Stomach (tissue), 8 donors: ENCODE measurements at regions not wholly inside any gene's neighbourhood (a gene's known extent, or its start where the extent isn't known, plus 50 kb on each side); places are given as distances from the start of the nearest gene placed in this dataset.

Experiments
- DNase-seq, 2 donors: peaks; one replicate each; pipeline versions ENCODE4 v3.0.0 to v3.0.0-alpha.2; 2013 to 2019
- H3K27ac ChIP-seq, 5 donors: fragments of 200-600 bp in 4 of 5; sonication (generic) in 4 of 5; one replicate each; pipeline ENCODE4 v1.5.1; 2013 to 2019; ENCODE audit warnings: mild to moderate bottlenecking in 1 of 5, moderate library complexity in 1 of 5
- H3K27me3 ChIP-seq, 3 donors: fragments of 200-600 bp; sonication (generic); one replicate each; pipeline ENCODE4 v1.5.1; 2017 to 2019; ENCODE audit warnings: mixed run types in 1 of 3
- H3K36me3 ChIP-seq, 4 donors: fragments of 200-600 bp; sonication (generic); 1 replicate in 3 of 4; 2 replicates in 1 of 4; pipeline ENCODE4 v1.5.1; 2016 to 2019
- H3K4me1 ChIP-seq, 4 donors: fragments of 200-600 bp; sonication (generic); one replicate each; pipeline ENCODE4 v1.5.1; 2016 to 2019
- H3K4me3 ChIP-seq, 4 donors: fragments of 200-600 bp; sonication (generic) in 3 of 4; one replicate each; pipeline ENCODE4 v1.5.1; 2016 to 2019; ENCODE audit warnings: mild to moderate bottlenecking in 1 of 4
- H3K9me3 ChIP-seq, 4 donors: fragments of 200-600 bp; sonication (generic); one replicate each; pipeline ENCODE4 v1.5.1; 2016 to 2019
- EP300 ChIP-seq: sonication (generic); formaldehyde crosslinking; IDR thresholded peaks from one replicate; pipeline ENCODE4 v1.6.1; 2017; ENCODE audit warnings: antibody characterized with exemption
- POLR2A ChIP-seq, 4 donors: fragments of 450-650 bp; IDR thresholded peaks; one replicate each; pipeline ENCODE4 v1.6.1; 2016; ENCODE audit warnings: antibody characterized with exemption in 4 of 4, control low read depth in 2 of 4, mild to moderate bottlenecking in 1 of 4, moderate library complexity in 1 of 4
- POLR2AphosphoS5 ChIP-seq, 3 donors: sonication (generic); formaldehyde crosslinking; IDR thresholded peaks; one replicate each; pipeline ENCODE4 v1.6.1; 2016; ENCODE audit warnings: antibody characterized with exemption in 3 of 3
- WGBS, 5 donors: extraction: QIAGEN DNeasy Blood & Tissue Kit in 3 of 5; methylation state at CpG; one replicate each; pipeline versions ENCODE4 v1.1.5 to v1.1.7; 2013 to 2018; 5-methylcytosine and 5-hydroxymethylcytosine counted together
- intact Hi-C: fragments of 100-400 bp; cut with DNase I; formaldehyde crosslinking; loops from one replicate; pipeline ENCODE4 v1.15.1; 2023; ENCODE audit warnings: low total_unique reads
- TF ChIP-seq, protein P1 (sequence below), 7 experiments: fragments of 450-650 bp in 4 of 7; fragments of 200-600 bp in 3 of 7; sonication (generic) in 3 of 7; IDR thresholded peaks; one replicate each; pipeline ENCODE4 v1.5.1; 2016 to 2019; ENCODE audit warnings: antibody characterized with exemption in 7 of 7, control low read depth in 2 of 7, mild to moderate bottlenecking in 1 of 7
- donor health status: healthy with polysubstance abuse.
- donor health status: Bipolar disorder and iron deficiency.
- donor health status: healthy.

DNA sequence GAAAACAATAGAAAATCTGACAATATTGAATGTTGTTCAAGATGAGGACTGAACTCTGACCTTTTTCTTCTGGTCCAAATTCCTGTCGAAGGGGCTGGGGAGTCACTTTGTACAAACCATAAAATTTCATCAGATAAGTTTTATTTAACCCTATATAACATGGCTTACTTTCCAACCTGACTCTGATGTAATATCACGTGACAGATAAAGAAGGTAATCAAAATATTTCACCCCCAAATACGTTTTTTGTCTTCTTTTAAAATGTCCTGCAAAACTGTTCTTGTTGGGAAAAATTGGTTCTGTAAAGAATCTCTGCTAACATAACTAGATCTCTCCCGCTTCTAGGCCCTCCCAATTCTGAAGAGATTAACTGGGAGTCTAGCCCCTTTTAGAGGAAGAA is 90.9 kb upstream of the MDFIC start:
- peaks cover 0 to 15% (median 0%) of the 10 kb centered on the region in 4 donors for H3K9me3 ChIP-seq
- intact Hi-C loops = no loop called here
- no peak overlapping the region for H3K27ac ChIP-seq
- TF ChIP-seq, protein P1, sequence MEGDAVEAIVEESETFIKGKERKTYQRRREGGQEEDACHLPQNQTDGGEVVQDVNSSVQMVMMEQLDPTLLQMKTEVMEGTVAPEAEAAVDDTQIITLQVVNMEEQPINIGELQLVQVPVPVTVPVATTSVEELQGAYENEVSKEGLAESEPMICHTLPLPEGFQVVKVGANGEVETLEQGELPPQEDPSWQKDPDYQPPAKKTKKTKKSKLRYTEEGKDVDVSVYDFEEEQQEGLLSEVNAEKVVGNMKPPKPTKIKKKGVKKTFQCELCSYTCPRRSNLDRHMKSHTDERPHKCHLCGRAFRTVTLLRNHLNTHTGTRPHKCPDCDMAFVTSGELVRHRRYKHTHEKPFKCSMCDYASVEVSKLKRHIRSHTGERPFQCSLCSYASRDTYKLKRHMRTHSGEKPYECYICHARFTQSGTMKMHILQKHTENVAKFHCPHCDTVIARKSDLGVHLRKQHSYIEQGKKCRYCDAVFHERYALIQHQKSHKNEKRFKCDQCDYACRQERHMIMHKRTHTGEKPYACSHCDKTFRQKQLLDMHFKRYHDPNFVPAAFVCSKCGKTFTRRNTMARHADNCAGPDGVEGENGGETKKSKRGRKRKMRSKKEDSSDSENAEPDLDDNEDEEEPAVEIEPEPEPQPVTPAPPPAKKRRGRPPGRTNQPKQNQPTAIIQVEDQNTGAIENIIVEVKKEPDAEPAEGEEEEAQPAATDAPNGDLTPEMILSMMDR (IDR thresholded peaks at IDR 0.05) = no peak
- TF ChIP-seq POLR2AphosphoS5 (IDR thresholded peaks at IDR 0.05) = no peak
- no peak for TF ChIP-seq POLR2A (IDR thresholded peaks at IDR 0.05)
- TF ChIP-seq EP300 = no peak
- WGBS, 5 donors = 35 to 46% (median 43%) methylated on average over 4 of the region's 4 CpGs
- H3K4me3 ChIP-seq = no peak overlapping the region
- H3K4me1 ChIP-seq = no peaks in the 10 kb centered on the region
- no peaks in the 10 kb centered on the region for H3K36me3 ChIP-seq
- DNase-seq = no peak
- H3K27me3 ChIP-seq = no peaks in the 10 kb centered on the region

DNA sequence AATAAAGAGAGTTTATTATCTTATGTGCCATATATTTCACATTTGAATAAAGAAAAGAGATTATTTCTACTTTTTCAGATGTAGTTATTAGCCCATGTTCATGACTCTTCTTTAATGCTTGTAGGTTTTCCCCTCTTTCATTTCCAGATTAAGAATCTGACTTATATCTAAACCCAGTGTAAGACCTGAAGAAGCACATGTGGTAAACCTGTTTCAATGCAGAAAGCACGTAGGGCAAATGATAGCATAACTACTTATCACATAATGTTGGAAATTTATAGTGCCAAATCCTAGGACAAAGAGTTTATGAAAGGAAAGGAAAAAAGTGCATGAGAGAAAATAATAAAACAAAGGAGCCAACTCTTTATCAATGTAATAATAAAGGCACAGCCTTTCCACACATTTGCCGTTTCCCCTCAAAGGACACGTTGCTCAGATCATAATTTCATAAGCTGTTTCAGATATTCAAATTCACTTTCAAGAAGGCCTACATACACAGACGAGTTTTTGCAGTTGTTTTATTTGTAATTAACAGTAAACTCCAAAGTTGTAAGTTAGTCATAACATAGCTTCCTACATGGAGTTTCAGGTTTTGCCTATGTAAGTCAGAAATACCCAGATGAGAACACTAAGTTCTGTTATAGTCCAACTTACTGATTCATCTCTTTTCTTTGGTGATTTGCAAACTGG is 88.8 kb upstream of the MDFIC start:
- H3K27me3 ChIP-seq = no peaks in the 10 kb centered on the region
- H3K36me3 ChIP-seq = no peaks in the 10 kb centered on the region
- intact Hi-C loops = no loop called here
- no peaks in the 10 kb centered on the region for H3K4me1 ChIP-seq
- H3K27ac ChIP-seq = no peak overlapping the region
- TF ChIP-seq POLR2AphosphoS5 (IDR thresholded peaks at IDR 0.05) = no peak
- TF ChIP-seq, protein P1 (IDR thresholded peaks at IDR 0.05) = no peak
- TF ChIP-seq EP300 = no peak
- no peak for TF ChIP-seq POLR2A (IDR thresholded peaks at IDR 0.05)
- WGBS, 5 donors = 25 to 59% (median 42%) methylated on average over 4 of the region's 4 CpGs
- H3K4me3 ChIP-seq = no peak overlapping the region
- peaks cover 0 to 3% (median 0%) of the 10 kb centered on the region in 4 donors for H3K9me3 ChIP-seq
- no peak for DNase-seq

DNA sequence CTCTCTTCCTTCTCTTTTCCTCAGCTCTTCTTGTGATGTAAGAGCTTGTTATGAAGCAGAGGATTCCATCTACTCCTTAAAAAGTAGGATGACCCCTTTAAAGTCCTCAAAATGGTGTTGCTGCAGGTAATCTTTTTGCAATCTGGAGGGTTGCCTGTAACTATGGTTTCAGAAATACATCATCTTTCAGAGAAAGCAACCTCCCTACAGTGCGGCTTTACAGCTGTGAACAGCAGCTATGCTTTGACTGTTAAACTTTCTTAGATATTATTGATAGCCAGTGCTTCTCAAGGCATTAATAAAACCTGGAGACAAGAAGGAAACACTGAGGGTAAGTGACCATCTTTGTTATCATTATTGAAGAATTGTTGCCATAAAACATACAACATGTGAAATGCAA is 86.6 kb upstream of the MDFIC start:
- Histone ChIP-seq H3K9me3 (no peaks in the 10 kb centered on the region), H3K36me3 (no peaks in the 10 kb centered on the region), H3K27ac (no peak overlapping the region), H3K4me3 (no peak overlapping the region), H3K4me1 (no peaks in the 10 kb centered on the region), H3K27me3 (no peaks in the 10 kb centered on the region)
- 65 to 88% (median 79%) methylated on average over 1 of the region's 1 CpG for WGBS, 5 donors
- DNase-seq = no peak
- TF ChIP-seq, protein P1 (IDR thresholded peaks at IDR 0.05) = no peak
- TF ChIP-seq EP300 (no peak), POLR2AphosphoS5 (IDR thresholded peaks at IDR 0.05) (no peak), POLR2A (IDR thresholded peaks at IDR 0.05) (no peak)
- intact Hi-C loops = no loop called here

DNA sequence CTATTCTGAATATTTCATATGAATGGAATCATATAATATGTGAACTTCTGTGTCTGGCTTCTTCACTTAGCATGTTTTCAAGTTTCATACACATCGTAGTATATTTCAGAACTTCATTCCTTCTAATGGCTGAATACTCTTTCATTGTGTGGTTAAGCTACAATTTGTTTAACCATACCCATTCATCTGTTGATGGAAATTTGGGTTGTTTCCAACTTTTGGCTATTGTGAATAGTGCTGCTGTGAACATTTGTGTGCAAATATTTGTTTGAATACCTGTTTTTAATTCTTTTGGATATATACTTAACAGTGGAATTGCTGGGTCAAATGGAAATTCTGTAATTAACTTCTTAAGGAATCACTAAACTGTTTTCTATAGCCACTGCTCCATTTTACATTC is 86.0 kb upstream of the MDFIC start:
- H3K4me1 ChIP-seq = no peaks in the 10 kb centered on the region
- TF ChIP-seq EP300 (no peak), POLR2A (IDR thresholded peaks at IDR 0.05) (no peak), POLR2AphosphoS5 (IDR thresholded peaks at IDR 0.05) (no peak)
- TF ChIP-seq, protein P1 (IDR thresholded peaks at IDR 0.05) = no peak
- H3K4me3 ChIP-seq = no peak overlapping the region
- WGBS, 5 donors = 0% methylated on average over 1 of the region's 1 CpG
- H3K36me3 ChIP-seq = no peaks in the 10 kb centered on the region
- H3K9me3 ChIP-seq = no peaks in the 10 kb centered on the region
- no peak for DNase-seq
- H3K27ac ChIP-seq = no peak overlapping the region
- intact Hi-C loops = no loop called here
- H3K27me3 ChIP-seq = no peaks in the 10 kb centered on the region
